Ecto neural progenitor cell (in vitro differentiated cells): ENCODE measurements at regions not wholly inside any gene's neighbourhood (a gene's known extent, or its start where the extent isn't known, plus 50 kb on each side); places are given as distances from the start of the nearest gene placed in this dataset.

Experiments used
- DNase-seq: peaks from one replicate; pipeline ENCODE4 v3.0.0-alpha.2; 2018; ENCODE audit warnings: low spot score

DNA sequence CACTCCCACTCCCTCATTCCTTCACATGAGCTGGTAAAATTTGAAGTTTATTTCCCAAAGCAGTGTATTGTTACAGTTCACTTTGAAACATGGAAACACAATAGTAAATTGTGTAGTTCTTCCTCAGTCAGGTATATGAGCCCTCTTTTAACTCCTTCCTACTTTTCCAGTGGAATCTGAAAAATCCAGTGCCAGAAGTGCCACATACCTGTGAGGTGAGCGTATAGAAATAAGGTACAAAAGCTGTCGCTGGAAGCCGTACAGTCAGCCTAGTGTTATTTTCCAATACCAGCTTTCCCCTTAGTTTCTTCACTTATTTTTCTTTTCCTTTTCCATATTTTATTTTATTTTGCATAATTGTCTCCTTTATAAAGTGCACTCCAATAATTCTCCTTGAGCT, 81.7 kb upstream of the CADM2 start:
- no peak for DNase-seq

DNA sequence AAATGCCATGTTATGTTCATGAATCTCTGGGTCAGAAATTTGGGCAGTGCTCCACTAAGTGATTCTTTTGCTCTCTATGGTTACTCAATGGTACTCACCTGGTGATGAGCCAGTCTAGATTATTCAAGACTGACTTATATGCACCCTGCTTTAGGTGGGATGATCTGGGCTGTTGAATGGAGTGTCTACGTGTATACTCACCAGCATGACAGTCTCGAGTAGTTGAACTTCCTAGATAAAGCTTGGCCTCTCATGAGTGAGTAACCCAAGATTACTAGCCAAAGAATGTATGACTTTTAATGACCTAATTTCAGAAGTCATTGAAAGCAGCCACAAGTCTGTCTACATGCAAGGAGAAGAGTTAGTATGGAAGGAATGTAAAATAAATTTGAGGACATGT, 77.5 kb upstream of the CADM2 start:
- no peak for DNase-seq

DNA sequence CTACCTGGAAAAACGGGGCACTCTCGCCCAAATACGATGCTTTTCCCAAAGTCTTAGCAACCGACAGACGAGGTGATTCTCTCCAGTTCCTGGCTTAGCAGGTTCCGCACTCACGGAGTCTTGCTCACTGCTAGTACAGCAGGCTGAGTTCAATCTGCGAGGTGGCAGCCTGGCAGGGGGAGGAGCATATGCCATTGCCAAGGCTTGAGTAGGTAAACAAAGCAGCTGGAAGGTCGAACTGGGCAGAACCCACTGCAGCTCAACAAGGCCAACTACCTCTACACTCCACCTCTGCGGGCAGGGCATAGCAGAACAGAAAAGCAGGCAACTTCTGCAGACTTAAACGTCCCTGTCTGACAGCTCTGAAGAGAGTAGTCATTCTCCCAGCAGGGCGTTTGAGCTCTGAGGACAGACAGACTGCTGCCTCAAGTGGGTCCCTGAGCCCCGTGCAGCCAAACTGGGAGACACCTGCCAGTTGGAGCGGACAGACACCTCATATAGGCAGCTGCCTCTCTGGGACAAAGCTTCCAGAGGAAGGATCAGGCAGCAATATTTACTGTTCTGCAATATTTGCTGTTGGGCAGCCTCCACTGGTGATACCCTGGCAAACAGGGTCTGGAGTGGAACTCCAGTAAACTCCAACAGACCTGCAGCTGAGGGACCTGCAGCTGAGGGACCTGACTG, 73.4 kb upstream of the CADM2 start:
- no peak for DNase-seq

DNA sequence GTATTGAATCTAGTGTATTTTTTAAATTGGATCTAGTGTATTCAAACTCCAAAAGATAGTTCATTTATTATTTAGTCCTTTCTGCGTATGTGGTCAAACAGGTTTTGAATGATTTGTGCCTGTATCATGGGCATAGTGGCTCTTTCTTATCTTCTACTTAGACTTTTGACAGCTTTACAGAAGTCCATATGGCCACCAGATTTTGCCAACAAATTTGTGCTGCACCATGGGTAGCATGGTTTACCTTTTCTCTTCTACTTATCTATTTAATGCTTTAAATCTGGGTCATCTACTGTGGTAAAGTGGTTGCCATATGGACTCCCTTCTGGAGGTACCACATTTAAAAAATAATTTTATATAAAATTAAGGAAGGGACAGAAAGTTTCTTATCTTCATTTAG, 66.9 kb upstream of the CADM2 start:
- DNase-seq: no peak

DNA sequence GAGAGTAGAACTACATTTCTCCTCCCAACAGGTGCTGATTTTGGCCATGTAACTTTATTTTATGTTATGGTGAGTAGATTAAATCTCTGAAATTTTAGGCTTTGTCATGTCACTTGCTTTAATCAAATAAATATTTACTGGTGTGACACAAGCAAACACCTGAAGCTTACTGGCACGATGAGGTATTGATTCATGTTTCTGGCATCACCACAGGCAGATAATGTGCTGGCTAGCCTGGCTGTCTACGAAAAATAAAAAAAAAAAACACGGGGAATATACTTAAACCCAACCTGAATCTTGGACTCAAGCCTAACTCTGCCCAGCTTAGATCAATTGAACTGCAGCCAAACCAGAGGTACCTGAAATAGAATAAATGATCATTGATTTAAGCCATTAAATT, 65.6 kb upstream of the CADM2 start:
- no peak for DNase-seq

DNA sequence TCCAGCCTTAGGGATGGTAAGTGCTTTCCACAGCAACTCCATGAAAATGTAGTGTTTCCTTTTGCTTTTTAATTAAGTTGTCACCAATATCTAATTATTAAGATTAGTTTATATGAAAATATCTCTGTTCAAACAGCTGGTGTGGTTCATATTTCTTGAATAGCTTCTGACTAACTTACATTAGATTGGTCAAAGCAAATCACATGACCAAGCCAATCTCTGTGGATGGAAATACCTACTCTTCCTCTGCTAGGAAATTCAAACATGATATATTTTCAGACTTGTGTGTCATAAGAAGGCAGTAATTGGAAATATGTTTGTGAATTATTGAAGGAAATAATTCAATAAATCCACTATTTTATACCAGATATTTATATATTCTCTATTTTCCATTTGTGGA, 54.6 kb upstream of the CADM2 start:
- no peak for DNase-seq

DNA sequence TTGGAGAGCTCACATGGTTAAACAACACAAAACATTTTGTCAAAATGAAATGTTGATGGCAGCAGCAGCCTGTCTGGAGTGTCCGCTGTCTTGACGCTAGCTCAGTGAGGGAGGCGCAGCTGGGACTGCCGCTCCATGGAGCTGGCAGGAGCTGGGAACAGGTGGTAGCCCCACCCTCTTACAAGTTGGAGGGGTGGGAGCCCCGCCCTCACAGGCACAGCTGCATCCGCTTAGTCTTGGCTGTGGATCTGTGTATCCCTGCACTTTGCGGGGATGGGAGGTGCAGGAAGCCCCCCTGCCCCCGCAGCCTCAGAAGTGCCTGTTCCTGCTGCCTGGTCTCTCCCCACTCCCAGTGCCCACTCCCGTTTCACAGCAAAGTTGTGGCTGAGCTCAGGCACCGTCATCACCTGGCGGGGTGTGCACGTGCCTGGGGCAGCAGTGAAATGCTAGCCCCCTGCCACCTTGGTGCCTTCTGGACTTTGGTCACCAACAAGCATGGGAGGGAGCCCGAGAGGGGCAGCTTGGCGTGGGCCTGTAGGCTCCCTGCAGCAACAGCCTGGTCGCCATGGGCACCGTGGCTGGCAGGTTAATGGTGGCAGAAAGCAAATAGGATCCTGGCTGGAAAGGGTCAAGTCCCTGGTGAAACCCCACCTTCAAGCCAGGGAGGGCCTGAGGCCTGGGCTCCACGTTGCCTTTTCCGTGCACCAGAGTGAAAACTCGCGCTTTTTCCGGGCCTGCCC, 53.8 kb upstream of the CADM2 start:
- DNase-seq: peak; percentile 39

DNA sequence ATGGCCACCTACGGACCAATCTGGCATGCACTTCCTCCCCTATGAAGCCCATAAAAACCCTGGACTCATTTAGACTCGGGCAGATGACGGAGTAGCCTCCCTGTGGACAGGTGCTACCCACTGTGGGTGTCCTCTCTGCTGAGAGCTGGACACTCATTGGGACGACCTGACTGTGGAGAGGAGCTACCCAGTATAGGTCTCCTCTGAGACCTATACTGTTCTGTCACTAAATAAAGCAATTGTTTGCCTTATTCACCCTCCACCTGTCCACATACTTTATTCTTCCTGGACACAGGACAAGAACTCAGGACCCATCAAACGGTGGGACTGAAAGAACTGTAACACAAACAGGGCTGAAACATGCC, 53.3 kb upstream of the CADM2 start:
- DNase-seq: no peak

DNA sequence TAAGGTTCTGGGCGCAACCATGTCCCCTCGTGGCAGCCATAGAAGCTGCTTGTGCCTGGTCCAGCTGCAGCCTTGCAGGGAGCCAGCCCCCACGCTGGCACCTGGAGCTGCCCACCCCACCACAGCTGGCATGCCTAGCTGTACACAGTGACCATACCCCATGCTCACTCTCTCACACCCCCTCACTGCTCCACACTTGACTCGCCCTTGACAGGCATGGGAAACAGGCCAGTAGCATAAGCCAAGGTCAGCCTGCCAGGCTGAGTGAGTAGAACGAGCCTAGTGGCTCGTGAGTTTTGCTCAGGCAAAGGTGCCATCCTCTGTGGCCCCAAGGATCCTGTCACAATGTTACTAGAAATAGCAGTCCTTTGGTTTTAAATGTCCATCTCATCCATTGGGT, 52.7 kb upstream of the CADM2 start:
- DNase-seq: no peak
